ENCODE measurements at regions not wholly inside any gene's neighbourhood (a gene's known extent, or its start where the extent isn't known, plus 50 kb on each side); places are given as distances from the start of the nearest gene placed in this dataset.

- no peak overlapping the region for H3K27ac ChIP-seq
- H3K27me3 ChIP-seq, result no peaks in the 10 kb centered on the region
- H3K36me3 ChIP-seq, result no peaks in the 10 kb centered on the region
- no peaks in the 10 kb centered on the region for H3K4me1 ChIP-seq
- intact Hi-C loops (cut with DNase I), result no loop called here
- ATAC-seq (no peak), DNase-seq (no peak)
- peaks cover 0 to 15% of the 10 kb centered on the region in 2 donors for H3K9me3 ChIP-seq
- no peak for TF ChIP-seq CTCF (IDR thresholded peaks at IDR 0.05)
- H3K4me3 ChIP-seq, result no peak overlapping the region
Measured at GRCh38 chr5:159752622-159753275, 163.5 kb upstream of the ADRA1B start.

GRCh38 chr5:159758189-159758588, 158.1 kb upstream of the ADRA1B start:
- H3K4me1 ChIP-seq, result no peaks in the 10 kb centered on the region
- H3K36me3 ChIP-seq, result no peaks in the 10 kb centered on the region
- intact Hi-C loops (cut with DNase I), result no loop called here
- no peaks in the 10 kb centered on the region for H3K27me3 ChIP-seq
- TF ChIP-seq CTCF (IDR thresholded peaks at IDR 0.05), result no peak
- no peaks in the 10 kb centered on the region for H3K9me3 ChIP-seq
- no peak for ATAC-seq
- DNase-seq, result no peak
- no peak overlapping the region for H3K27ac ChIP-seq
- H3K4me3 ChIP-seq, result no peak overlapping the region

- DNase-seq, result no peak
- Histone ChIP-seq H3K27me3 (no peaks in the 10 kb centered on the region), H3K4me3 (no peak overlapping the region), H3K27ac (no peak overlapping the region), H3K36me3 (no peaks in the 10 kb centered on the region), H3K4me1 (no peaks in the 10 kb centered on the region), H3K9me3 (no peaks in the 10 kb centered on the region)
- ATAC-seq, result no peak
- intact Hi-C loops (cut with DNase I), result no loop called here
- TF ChIP-seq CTCF (IDR thresholded peaks at IDR 0.05), result no peak
Measured at GRCh38 chr5:159759791-159760290, 156.4 kb upstream of the ADRA1B start.

- Histone ChIP-seq H3K4me3 (no peak overlapping the region), H3K4me1 (no peaks in the 10 kb centered on the region), H3K27me3 (peaks cover 0 to 10% of the 10 kb centered on the region in 2 donors), H3K27ac (no peak overlapping the region), H3K36me3 (no peaks in the 10 kb centered on the region), H3K9me3 (no peaks in the 10 kb centered on the region)
- DNase-seq, result no peak
- no peak for TF ChIP-seq CTCF (IDR thresholded peaks at IDR 0.05)
- ATAC-seq, result no peak
- intact Hi-C loops (cut with DNase I), result no loop called here
Measured at GRCh38 chr5:159762921-159763320, 153.4 kb upstream of the ADRA1B start.

- H3K27me3 ChIP-seq, result peaks cover 0 to 10% of the 10 kb centered on the region in 2 donors
- DNase-seq (no peak), ATAC-seq (no peak)
- H3K4me1 ChIP-seq, result no peaks in the 10 kb centered on the region
- no peak overlapping the region for H3K4me3 ChIP-seq
- TF ChIP-seq CTCF (IDR thresholded peaks at IDR 0.05), result no peak
- H3K36me3 ChIP-seq, result no peaks in the 10 kb centered on the region
- intact Hi-C loops (cut with DNase I), result no loop called here
- H3K27ac ChIP-seq, result no peak overlapping the region
- no peaks in the 10 kb centered on the region for H3K9me3 ChIP-seq
Measured at GRCh38 chr5:159763562-159763961, 152.7 kb upstream of the ADRA1B start.
